Left lung (tissue), 4 donors: ENCODE measurements at regions not wholly inside any gene's neighbourhood (a gene's known extent, or its start where the extent isn't known, plus 50 kb on each side); places are given as distances from the start of the nearest gene placed in this dataset.

Experiments used
- ATAC-seq: fragments of 200-7000 bp; cut with Tn5 transposase; one replicate; pipeline ENCODE4 v1.9.1; 2020; ENCODE audit warnings: moderate library complexity
- DNase-seq, 4 donors: peaks; one replicate each; pipeline ENCODE4 v3.0.0-alpha.2; 2013 to 2020
- H3K27ac ChIP-seq, 2 donors: fragments of 200-600 bp; sonication (generic) in 1 of 2; one replicate each; pipeline versions ENCODE4 v1.5.0 to v1.8.0; 2020 to 2021
- H3K27me3 ChIP-seq, 2 donors: fragments of 200-600 bp; sonication (generic) in 1 of 2; one replicate each; pipeline versions ENCODE4 v1.5.0 to v1.8.0; 2020 to 2021
- H3K36me3 ChIP-seq, 2 donors: fragments of 200-600 bp; sonication (generic) in 1 of 2; one replicate each; pipeline versions ENCODE4 v1.5.0 to v1.8.0; 2020 to 2021
- H3K4me1 ChIP-seq, 2 donors: fragments of 200-600 bp; one replicate each; pipeline ENCODE4 v1.8.0; 2021
- H3K4me3 ChIP-seq, 2 donors: fragments of 200-600 bp; sonication (generic) in 1 of 2; one replicate each; pipeline versions ENCODE4 v1.5.0 to v1.8.0; 2020 to 2021; ENCODE audit warnings: mild to moderate bottlenecking in 1 of 2
- H3K9me3 ChIP-seq, 2 donors: fragments of 200-600 bp; sonication (generic) in 1 of 2; one replicate each; pipeline versions ENCODE4 v1.5.0 to v1.8.0; 2020 to 2021
- intact Hi-C, 2 donors: fragments of 100-400 bp; cut with DNase I; formaldehyde crosslinking; loops; one replicate each; pipeline versions ENCODE4 v1.11.2 to v1.14.2; 2022
- TF ChIP-seq, protein P1 (sequence below), 2 donors: fragments of 200-600 bp; sonication (generic) in 1 of 2; IDR thresholded peaks; one replicate each; pipeline versions ENCODE4 v1.5.0 to v1.8.0; 2021; ENCODE audit warnings: antibody characterized with exemption in 2 of 2
- donor health status: DM: no; HTN: yes; CAD: no.
- donor health status: DM: no; HTN: no; CAD: no.

DNA sequence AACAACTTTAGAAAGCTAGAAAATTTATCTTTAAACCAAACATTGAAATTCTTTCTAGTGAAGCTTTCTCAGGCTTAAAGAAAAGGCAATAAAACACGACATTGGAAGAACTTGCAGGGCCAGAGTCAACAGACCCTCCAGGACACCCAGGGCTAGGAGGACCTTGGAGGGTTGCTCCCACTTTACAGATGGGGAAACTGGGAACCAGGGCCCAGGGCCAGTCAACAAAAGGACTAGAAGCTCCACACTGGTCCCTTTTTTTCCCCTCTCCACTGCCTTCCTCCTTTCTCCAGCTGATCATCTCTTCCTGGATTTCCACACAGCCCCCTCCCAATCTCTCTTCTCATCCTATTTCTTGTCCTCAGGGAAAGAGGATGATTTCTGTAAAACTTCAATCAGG, 307.7 kb upstream of the CDH5 start:
- TF ChIP-seq, protein P1, sequence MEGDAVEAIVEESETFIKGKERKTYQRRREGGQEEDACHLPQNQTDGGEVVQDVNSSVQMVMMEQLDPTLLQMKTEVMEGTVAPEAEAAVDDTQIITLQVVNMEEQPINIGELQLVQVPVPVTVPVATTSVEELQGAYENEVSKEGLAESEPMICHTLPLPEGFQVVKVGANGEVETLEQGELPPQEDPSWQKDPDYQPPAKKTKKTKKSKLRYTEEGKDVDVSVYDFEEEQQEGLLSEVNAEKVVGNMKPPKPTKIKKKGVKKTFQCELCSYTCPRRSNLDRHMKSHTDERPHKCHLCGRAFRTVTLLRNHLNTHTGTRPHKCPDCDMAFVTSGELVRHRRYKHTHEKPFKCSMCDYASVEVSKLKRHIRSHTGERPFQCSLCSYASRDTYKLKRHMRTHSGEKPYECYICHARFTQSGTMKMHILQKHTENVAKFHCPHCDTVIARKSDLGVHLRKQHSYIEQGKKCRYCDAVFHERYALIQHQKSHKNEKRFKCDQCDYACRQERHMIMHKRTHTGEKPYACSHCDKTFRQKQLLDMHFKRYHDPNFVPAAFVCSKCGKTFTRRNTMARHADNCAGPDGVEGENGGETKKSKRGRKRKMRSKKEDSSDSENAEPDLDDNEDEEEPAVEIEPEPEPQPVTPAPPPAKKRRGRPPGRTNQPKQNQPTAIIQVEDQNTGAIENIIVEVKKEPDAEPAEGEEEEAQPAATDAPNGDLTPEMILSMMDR (IDR thresholded peaks at IDR 0.05): no peak
- Histone ChIP-seq H3K4me3 (no peak overlapping the region), H3K36me3 (no peaks in the 10 kb centered on the region), H3K27me3 (no peaks in the 10 kb centered on the region), H3K4me1 (no peaks in the 10 kb centered on the region), H3K27ac (no peak overlapping the region), H3K9me3 (no peaks in the 10 kb centered on the region)
- ATAC-seq: no peak
- DNase-seq: peak in 1 of 4 donors; percentile 32
- intact Hi-C loops: no loop called here

- DNase-seq: peak in 2 of 4 donors; percentile 80 to 83
- no peak overlapping the region for H3K27ac ChIP-seq
- no peak overlapping the region for H3K4me3 ChIP-seq
- TF ChIP-seq, protein P1 (IDR thresholded peaks at IDR 0.05): no peak
- no peaks in the 10 kb centered on the region for H3K27me3 ChIP-seq
- H3K9me3 ChIP-seq: no peaks in the 10 kb centered on the region
- no peaks in the 10 kb centered on the region for H3K4me1 ChIP-seq
- ATAC-seq: peak; percentile 34
- no peaks in the 10 kb centered on the region for H3K36me3 ChIP-seq
- intact Hi-C loops: no loop called here
These were observed 308.3 kb upstream of the CDH5 start for GRCh38 chr16:66058172-66058691.

DNA sequence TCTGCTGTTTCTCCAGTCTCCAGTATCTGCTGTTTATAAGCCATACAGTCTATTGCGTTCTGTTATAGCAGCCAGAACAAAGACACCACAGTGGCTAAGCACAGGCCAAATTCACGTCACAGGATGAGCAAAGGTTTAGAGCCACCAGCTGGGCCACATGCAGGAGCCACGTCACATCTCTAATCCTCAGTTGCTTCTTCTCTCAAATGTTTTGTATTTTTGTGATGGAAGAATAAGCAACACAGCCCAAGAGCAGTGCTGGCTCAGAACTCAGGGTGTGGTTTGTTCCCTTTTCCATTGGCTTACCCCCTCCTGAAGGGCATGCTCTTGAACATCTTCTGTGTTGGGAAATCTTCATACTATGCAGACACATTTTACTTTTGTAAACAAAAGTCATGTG, 309.4 kb upstream of the CDH5 start:
- intact Hi-C loops: no loop called here
- ATAC-seq (peak; percentile 24), DNase-seq (no peak)
- H3K4me3 ChIP-seq: no peak overlapping the region
- H3K36me3 ChIP-seq: no peaks in the 10 kb centered on the region
- TF ChIP-seq, protein P1 (IDR thresholded peaks at IDR 0.05): no peak
- H3K27ac ChIP-seq: no peak overlapping the region
- H3K9me3 ChIP-seq: no peaks in the 10 kb centered on the region
- no peaks in the 10 kb centered on the region for H3K27me3 ChIP-seq
- H3K4me1 ChIP-seq: no peaks in the 10 kb centered on the region

GRCh38 chr16:66054095-66054494, 312.4 kb upstream of the CDH5 start:
- Histone ChIP-seq H3K27ac (no peak overlapping the region), H3K9me3 (no peaks in the 10 kb centered on the region), H3K27me3 (no peaks in the 10 kb centered on the region), H3K4me3 (no peak overlapping the region), H3K36me3 (no peaks in the 10 kb centered on the region), H3K4me1 (no peaks in the 10 kb centered on the region)
- DNase-seq: no peak
- intact Hi-C loops: no loop called here
- ATAC-seq: no peak
- TF ChIP-seq, protein P1 (IDR thresholded peaks at IDR 0.05): no peak

DNA sequence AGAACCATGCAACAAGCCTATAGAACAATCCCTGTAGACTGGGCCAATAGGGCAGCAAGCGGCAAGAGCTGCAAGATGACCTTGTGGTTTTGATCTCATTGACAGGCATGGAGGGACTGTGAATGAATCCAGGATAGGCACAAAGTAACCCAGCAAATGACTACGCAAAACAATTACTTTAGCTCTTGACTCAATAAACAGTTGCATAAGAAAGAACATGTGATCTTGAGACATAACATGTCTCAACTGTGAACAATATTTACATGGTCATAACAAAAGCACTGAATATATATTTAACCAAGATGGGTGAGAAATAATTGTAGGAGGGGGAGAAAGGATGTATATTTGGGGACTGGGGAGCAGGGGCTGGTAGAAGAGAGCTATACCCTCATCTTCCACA, 313.7 kb upstream of the CDH5 start:
- Histone ChIP-seq H3K36me3 (no peaks in the 10 kb centered on the region), H3K27me3 (no peaks in the 10 kb centered on the region), H3K9me3 (no peaks in the 10 kb centered on the region), H3K4me1 (no peaks in the 10 kb centered on the region), H3K4me3 (no peak overlapping the region), H3K27ac (no peak overlapping the region)
- TF ChIP-seq, protein P1 (IDR thresholded peaks at IDR 0.05): no peak
- ATAC-seq (no peak), DNase-seq (no peak)
- intact Hi-C loops: no loop called here
